H1 (cell line): ENCODE measurements at regions not wholly inside any gene's neighbourhood (a gene's known extent, or its start where the extent isn't known, plus 50 kb on each side); places are given as distances from the start of the nearest gene placed in this dataset.

Experiments used
- CEBPB ChIP-seq: IDR thresholded peaks from 2 replicates; pipeline ENCODE4 v1.6.1; 2012; ENCODE audit warnings: low read depth, low read length
- GABPA ChIP-seq: IDR thresholded peaks from 2 replicates; pipeline ENCODE4 v1.6.1; 2011; ENCODE audit warnings: mild to moderate bottlenecking, low read length, moderate library complexity, borderline replicate concordance; ENCODE audit not compliant: insufficient read depth
- KDM1A ChIP-seq: fragments of 200-600, 300-600 bp; sonication (generic); IDR thresholded peaks from 2 replicates; pipeline ENCODE4 v1.7.1; 2016; ENCODE audit warnings: mild to moderate bottlenecking, low read length, borderline replicate concordance
- MAX ChIP-seq: IDR thresholded peaks from 2 replicates; pipeline ENCODE4 v1.6.1; 2012; ENCODE audit warnings: inconsistent platforms
- NRF1 ChIP-seq: IDR thresholded peaks from 2 replicates; pipeline ENCODE4 v1.6.1; 2011; ENCODE audit warnings: mild to moderate bottlenecking, low read depth, low read length, improper control_type of control experiment
- POLR2A ChIP-seq, 2 experiments: IDR thresholded peaks; 1 replicate in 1 of 2; 2 replicates in 1 of 2; pipeline ENCODE4 v1.6.1; 2011; ENCODE audit warnings: low read depth in 2 of 2, low read length in 2 of 2, mild to moderate bottlenecking in 2 of 2; ENCODE audit errors: control extremely low read depth in 1 of 2
- RAD21 ChIP-seq, 2 experiments: IDR thresholded peaks in 1 of 2; conservative IDR thresholded peaks in 1 of 2; 2 replicates each; pipeline ENCODE4 v1.6.1; 2011; ENCODE audit warnings: low read depth in 2 of 2, low read length in 2 of 2, improper control_type of control experiment in 1 of 2, inconsistent platforms in 1 of 2, mild to moderate bottlenecking in 1 of 2, moderate library complexity in 1 of 2
- RFX5 ChIP-seq: IDR thresholded peaks from 2 replicates; pipeline ENCODE4 v1.6.1; 2011; ENCODE audit warnings: low read depth, low read length, improper control_type of control experiment, borderline replicate concordance
- SUZ12 ChIP-seq: fragments of 200-600 bp; sonication (generic); IDR thresholded peaks from 2 replicates; pipeline ENCODE4 v1.6.1; 2012; ENCODE audit warnings: mild to moderate bottlenecking, inconsistent platforms, low read length, moderate library complexity, mixed read lengths
- TEAD4 ChIP-seq: IDR thresholded peaks from 2 replicates; pipeline ENCODE4 v1.6.1; 2012; ENCODE audit warnings: low read depth, low read length, inconsistent platforms, mixed read lengths
- TF ChIP-seq, protein P1 (sequence below), 3 experiments: IDR thresholded peaks; 1 replicate in 2 of 3; 2 replicates in 1 of 3; pipeline versions ENCODE4 v1.5.1 to v1.6.1; 2011; ENCODE audit warnings: low read length in 3 of 3, mild to moderate bottlenecking in 3 of 3, inconsistent platforms in 2 of 3, low read depth in 1 of 3, moderate library complexity in 1 of 3; ENCODE audit not compliant: insufficient read depth in 1 of 3; ENCODE audit errors: control extremely low read depth in 1 of 3
- TF ChIP-seq, protein P2 (sequence below): IDR thresholded peaks from 2 replicates; pipeline ENCODE4 v1.6.1; 2011; ENCODE audit warnings: low read length, improper control_type of control experiment

DNA sequence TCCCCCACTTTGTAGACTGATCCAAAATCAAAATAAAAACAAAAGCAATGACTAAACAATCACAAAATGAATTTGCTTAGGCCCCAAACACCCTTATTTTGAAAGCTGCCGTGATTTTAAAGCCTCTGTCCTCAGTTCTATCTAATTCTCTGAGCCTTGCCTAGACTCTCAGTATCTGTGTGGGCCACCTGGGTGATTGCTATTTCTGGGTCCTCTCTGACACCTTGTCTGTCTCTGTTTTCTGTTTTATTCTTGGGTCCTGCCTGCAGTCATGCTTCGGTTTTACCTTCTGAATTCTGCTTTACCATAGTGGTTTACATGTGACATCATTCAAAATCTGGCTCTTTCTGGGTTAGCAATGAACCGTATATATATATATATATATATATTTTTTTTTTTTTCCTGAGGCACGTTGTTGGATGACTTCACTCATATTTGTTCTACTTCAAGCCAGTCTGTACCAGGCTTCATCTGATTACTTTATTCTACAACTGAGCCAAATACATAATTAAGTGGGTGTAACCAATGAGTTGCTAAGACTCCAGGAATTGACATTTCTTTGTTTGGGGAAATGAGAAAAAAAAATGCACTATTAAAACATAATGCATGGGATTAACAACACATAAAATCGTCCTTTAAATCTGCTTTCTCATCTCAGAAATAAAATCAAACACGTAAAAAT is 710.7 kb upstream of the SLIT2 start:
- TF ChIP-seq, protein P1, sequence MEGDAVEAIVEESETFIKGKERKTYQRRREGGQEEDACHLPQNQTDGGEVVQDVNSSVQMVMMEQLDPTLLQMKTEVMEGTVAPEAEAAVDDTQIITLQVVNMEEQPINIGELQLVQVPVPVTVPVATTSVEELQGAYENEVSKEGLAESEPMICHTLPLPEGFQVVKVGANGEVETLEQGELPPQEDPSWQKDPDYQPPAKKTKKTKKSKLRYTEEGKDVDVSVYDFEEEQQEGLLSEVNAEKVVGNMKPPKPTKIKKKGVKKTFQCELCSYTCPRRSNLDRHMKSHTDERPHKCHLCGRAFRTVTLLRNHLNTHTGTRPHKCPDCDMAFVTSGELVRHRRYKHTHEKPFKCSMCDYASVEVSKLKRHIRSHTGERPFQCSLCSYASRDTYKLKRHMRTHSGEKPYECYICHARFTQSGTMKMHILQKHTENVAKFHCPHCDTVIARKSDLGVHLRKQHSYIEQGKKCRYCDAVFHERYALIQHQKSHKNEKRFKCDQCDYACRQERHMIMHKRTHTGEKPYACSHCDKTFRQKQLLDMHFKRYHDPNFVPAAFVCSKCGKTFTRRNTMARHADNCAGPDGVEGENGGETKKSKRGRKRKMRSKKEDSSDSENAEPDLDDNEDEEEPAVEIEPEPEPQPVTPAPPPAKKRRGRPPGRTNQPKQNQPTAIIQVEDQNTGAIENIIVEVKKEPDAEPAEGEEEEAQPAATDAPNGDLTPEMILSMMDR (IDR thresholded peaks at IDR 0.05; ENCODE audit: control extremely low read depth in 1 of 3, insufficient read depth in 1 of 3, low read depth in 1 of 3, low read length in 3 of 3): no peak
- TF ChIP-seq CEBPB (no peak), POLR2A (IDR thresholded peaks at IDR 0.05; ENCODE audit: control extremely low read depth in 1 of 2, low read depth in 2 of 2, low read length in 2 of 2) (no peak), RFX5 (no peak), SUZ12 (no peak), RAD21 (IDR thresholded peaks at IDR 0.05 in 1 of 2, conservative IDR thresholded peaks at IDR 0.05 in 1 of 2; ENCODE audit: low read depth in 2 of 2, low read length in 2 of 2) (no peak), GABPA (no peak), MAX (no peak), KDM1A (no peak), TEAD4 (no peak), NRF1 (no peak)
- TF ChIP-seq, protein P2, sequence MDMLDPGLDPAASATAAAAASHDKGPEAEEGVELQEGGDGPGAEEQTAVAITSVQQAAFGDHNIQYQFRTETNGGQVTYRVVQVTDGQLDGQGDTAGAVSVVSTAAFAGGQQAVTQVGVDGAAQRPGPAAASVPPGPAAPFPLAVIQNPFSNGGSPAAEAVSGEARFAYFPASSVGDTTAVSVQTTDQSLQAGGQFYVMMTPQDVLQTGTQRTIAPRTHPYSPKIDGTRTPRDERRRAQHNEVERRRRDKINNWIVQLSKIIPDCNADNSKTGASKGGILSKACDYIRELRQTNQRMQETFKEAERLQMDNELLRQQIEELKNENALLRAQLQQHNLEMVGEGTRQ: no peak
